Spleen (tissue), 11 donors: ENCODE measurements at regions not wholly inside any gene's neighbourhood (a gene's known extent, or its start where the extent isn't known, plus 50 kb on each side); places are given as distances from the start of the nearest gene placed in this dataset.

Experiments used
- DNase-seq: peaks from one replicate; pipeline ENCODE4 v3.0.0-alpha.2; 2020
- H3K27ac ChIP-seq, 8 donors: fragments of 200-600 bp; sonication (generic) in 7 of 8; 1 replicate in 4 of 8; 2 replicates in 4 of 8; pipeline versions ENCODE4 v1.5.0 to v1.8.0; 2016 to 2021; ENCODE audit warnings: inconsistent platforms in 4 of 8, mild to moderate bottlenecking in 4 of 8, moderate library complexity in 1 of 8
- H3K27me3 ChIP-seq, 7 donors: fragments of 200-600 bp; sonication (generic) in 6 of 7; replicated peaks in 1 of 7; 1 replicate in 4 of 7; 2 replicates in 3 of 7; pipeline versions ENCODE4 v1.5.0 to v1.8.0; 2016 to 2021; ENCODE audit warnings: inconsistent platforms in 3 of 7, mild to moderate bottlenecking in 1 of 7
- H3K36me3 ChIP-seq, 6 donors: fragments of 200-600 bp; sonication (generic) in 5 of 6; 1 replicate in 4 of 6; 2 replicates in 2 of 6; pipeline versions ENCODE4 v1.5.0 to v1.8.0; 2016 to 2021; ENCODE audit warnings: inconsistent platforms in 2 of 6
- H3K4me1 ChIP-seq, 6 donors: fragments of 200-600 bp; sonication (generic) in 5 of 6; 1 replicate in 3 of 6; 2 replicates in 3 of 6; pipeline versions ENCODE4 v1.5.0 to v1.8.0; 2016 to 2021; ENCODE audit warnings: inconsistent platforms in 3 of 6
- H3K4me3 ChIP-seq, 8 donors: fragments of 200-600 bp; sonication (generic) in 7 of 8; 1 replicate in 4 of 8; 2 replicates in 4 of 8; pipeline versions ENCODE4 v1.5.0 to v1.8.0; 2016 to 2021; ENCODE audit warnings: inconsistent platforms in 4 of 8, mild to moderate bottlenecking in 4 of 8, moderate library complexity in 2 of 8
- H3K9me3 ChIP-seq, 8 donors: fragments of 200-600 bp; sonication (generic) in 7 of 8; 1 replicate in 4 of 8; 2 replicates in 4 of 8; pipeline versions ENCODE4 v1.5.0 to v1.8.0; 2016 to 2021; ENCODE audit warnings: inconsistent platforms in 4 of 8
- POLR2A ChIP-seq, 3 donors: fragments of 450-650 bp; IDR thresholded peaks; one replicate each; pipeline ENCODE4 v1.5.1; 2017; ENCODE audit warnings: antibody characterized with exemption in 3 of 3, mild to moderate bottlenecking in 1 of 3
- POLR2AphosphoS5 ChIP-seq, 3 donors: sonication (generic); formaldehyde crosslinking; IDR thresholded peaks; one replicate each; pipeline ENCODE4 v1.5.1; 2017; ENCODE audit warnings: antibody characterized with exemption in 3 of 3
- WGBS, 5 donors: extraction: QIAGEN DNeasy Blood & Tissue Kit in 3 of 5; methylation state at CpG; one replicate each; pipeline versions ENCODE4 v1.1.5 to v1.1.7; 2013 to 2018; 5-methylcytosine and 5-hydroxymethylcytosine counted together
- intact Hi-C: fragments of 100-400 bp; cut with DNase I; formaldehyde crosslinking; loops from one replicate; pipeline ENCODE4 v1.15.0; 2023; ENCODE audit warnings: low total_unique reads
- TF ChIP-seq, protein P1 (sequence below), 11 experiments: fragments of 200-600 bp in 7 of 11; fragments of 450-650 bp in 4 of 11; sonication (generic) in 4 of 11; IDR thresholded peaks in 8 of 11; conservative IDR thresholded peaks in 3 of 11; 1 replicate in 7 of 11; 2 replicates in 4 of 11; pipeline versions ENCODE4 v1.4.0 to v1.8.0; 2016 to 2021; ENCODE audit warnings: antibody characterized with exemption in 11 of 11, inconsistent platforms in 4 of 11, mild to moderate bottlenecking in 1 of 11
- donor health status: healthy with polysubstance abuse.
- donor health status: DM: no; HTN: no; CAD: no; lungs with moderate emphysema.
- donor health status: DM: no; HTN: no; CAD: no.
- donor health status: Bipolar disorder and iron deficiency.
- donor health status: healthy.
- donor health status: DM: no; HTN: no; CAD: no.
- donor health status: DM: yes; HTN: yes; CAD: no.

DNA sequence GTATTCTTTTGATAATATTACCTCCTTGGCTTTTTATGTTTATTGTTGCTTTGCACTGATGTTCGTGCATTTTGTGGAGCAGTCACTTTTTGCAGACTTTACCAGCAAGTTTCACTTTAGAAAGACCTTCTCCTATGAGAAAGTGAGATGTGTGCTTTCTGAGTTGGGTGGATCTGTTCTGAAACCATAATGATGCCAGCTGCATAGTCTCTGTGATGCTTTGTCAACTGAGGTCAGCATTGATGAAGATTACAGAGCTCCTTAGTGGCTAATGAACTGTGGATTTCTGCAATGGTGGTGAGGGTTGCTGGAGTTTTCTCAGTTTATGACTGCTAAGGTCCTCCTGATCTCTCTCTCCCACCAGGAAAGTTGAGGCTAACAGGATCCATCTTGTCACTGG is 309.9 kb upstream of the SLITRK6 start:
- TF ChIP-seq POLR2A (IDR thresholded peaks at IDR 0.05) (no peak), POLR2AphosphoS5 (IDR thresholded peaks at IDR 0.05) (no peak)
- TF ChIP-seq, protein P1, sequence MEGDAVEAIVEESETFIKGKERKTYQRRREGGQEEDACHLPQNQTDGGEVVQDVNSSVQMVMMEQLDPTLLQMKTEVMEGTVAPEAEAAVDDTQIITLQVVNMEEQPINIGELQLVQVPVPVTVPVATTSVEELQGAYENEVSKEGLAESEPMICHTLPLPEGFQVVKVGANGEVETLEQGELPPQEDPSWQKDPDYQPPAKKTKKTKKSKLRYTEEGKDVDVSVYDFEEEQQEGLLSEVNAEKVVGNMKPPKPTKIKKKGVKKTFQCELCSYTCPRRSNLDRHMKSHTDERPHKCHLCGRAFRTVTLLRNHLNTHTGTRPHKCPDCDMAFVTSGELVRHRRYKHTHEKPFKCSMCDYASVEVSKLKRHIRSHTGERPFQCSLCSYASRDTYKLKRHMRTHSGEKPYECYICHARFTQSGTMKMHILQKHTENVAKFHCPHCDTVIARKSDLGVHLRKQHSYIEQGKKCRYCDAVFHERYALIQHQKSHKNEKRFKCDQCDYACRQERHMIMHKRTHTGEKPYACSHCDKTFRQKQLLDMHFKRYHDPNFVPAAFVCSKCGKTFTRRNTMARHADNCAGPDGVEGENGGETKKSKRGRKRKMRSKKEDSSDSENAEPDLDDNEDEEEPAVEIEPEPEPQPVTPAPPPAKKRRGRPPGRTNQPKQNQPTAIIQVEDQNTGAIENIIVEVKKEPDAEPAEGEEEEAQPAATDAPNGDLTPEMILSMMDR (IDR thresholded peaks at IDR 0.05 in 8 of 11, conservative IDR thresholded peaks at IDR 0.05 in 3 of 11) = no peak
- intact Hi-C loops = no loop called here

DNA sequence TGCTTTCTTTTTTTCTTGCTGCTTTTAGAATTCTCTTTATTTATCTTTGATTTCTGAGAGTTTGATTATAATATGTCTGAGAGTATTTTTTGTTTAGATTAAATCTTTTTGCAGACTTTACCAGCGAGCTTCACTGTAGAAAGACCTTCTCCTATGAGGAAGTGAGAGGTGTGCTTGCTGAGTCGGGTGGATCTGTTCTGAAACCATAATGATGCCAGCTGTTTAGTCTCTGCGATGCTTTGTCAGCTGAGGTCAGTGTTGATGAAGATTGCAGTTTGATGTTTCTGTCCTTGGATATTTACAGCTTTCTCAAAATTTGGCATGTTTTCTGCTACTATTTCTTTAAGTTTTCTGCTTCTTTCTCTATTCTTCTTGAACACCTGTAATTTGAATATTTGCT is 309.1 kb upstream of the SLITRK6 start:
- DNase-seq = no peak

More for the DNA sequence above, 309.9 kb upstream of the SLITRK6 start:
- Histone ChIP-seq H3K4me3 (no peak overlapping the region), H3K27ac (no peak overlapping the region), H3K36me3 (no peaks in the 10 kb centered on the region), H3K9me3 (peaks cover 0 to 58% (median 36%) of the 10 kb centered on the region in 8 donors), H3K4me1 (no peaks in the 10 kb centered on the region), H3K27me3 (no peaks in the 10 kb centered on the region)
- DNase-seq = no peak
- 66 to 86% (median 71%) methylated on average over 1 of the region's 1 CpG for WGBS, 5 donors

DNA sequence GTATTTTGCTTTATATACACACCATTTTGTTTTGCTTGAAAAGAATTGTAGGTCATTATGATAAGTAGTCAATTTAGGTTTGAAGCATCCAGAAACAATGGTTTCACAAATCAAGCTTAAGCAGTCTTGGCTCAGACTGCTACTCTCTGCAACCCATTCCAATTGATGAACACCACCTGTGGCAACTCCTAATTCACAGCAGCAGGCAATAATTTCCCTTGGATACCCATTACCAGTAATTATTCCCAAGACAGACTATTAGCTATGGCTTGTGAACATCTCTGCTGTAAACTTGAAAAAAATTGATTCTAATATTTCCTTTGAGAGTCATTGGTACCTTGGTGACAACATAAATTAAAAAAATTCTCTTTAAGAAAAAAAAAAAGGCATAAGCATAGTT is 299.3 kb upstream of the SLITRK6 start:
- intact Hi-C loops = no loop called here
- H3K4me3 ChIP-seq = no peak overlapping the region
- H3K27ac ChIP-seq = no peak overlapping the region
- TF ChIP-seq POLR2AphosphoS5 (IDR thresholded peaks at IDR 0.05) (no peak), POLR2A (IDR thresholded peaks at IDR 0.05) (no peak)
- TF ChIP-seq, protein P1 (IDR thresholded peaks at IDR 0.05 in 8 of 11, conservative IDR thresholded peaks at IDR 0.05 in 3 of 11) = no peak
- no peaks in the 10 kb centered on the region for H3K4me1 ChIP-seq
- no peaks in the 10 kb centered on the region for H3K27me3 ChIP-seq
- H3K36me3 ChIP-seq = no peaks in the 10 kb centered on the region
- DNase-seq = no peak
- H3K9me3 ChIP-seq = peaks cover 0 to 17% (median 4%) of the 10 kb centered on the region in 8 donors

More for the DNA sequence above, 309.1 kb upstream of the SLITRK6 start:
- intact Hi-C loops = no loop called here
- TF ChIP-seq, protein P1 (IDR thresholded peaks at IDR 0.05 in 8 of 11, conservative IDR thresholded peaks at IDR 0.05 in 3 of 11) = no peak
- no peak for TF ChIP-seq POLR2AphosphoS5 (IDR thresholded peaks at IDR 0.05)
- no peak for TF ChIP-seq POLR2A (IDR thresholded peaks at IDR 0.05)
- Histone ChIP-seq H3K36me3 (no peaks in the 10 kb centered on the region), H3K4me3 (no peak overlapping the region), H3K27ac (no peak overlapping the region), H3K27me3 (no peaks in the 10 kb centered on the region), H3K4me1 (no peaks in the 10 kb centered on the region), H3K9me3 (peaks cover 0 to 62% (median 43%) of the 10 kb centered on the region in 8 donors)
- 73 to 85% (median 77%) methylated on average over 3 of the region's 3 CpGs for WGBS, 5 donors

DNA sequence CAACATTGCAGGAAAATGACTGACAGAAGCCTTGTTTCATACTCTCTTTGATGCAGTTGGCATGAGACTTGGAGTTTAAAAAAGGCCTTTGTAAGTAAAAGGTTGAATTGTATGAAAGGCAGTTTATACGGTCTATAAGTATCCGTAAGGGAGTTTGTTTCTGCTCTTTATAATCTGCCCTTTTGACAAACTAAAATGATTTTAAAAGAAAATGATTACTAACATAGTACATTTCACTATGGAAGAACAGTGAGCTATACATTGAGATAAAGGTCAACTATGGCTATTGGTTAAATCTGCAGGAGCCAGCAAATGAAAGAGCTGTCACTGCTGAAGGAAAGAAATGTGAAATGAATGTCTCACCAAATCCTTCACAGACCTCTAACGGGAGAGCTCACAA is 296.1 kb upstream of the SLITRK6 start:
- H3K4me3 ChIP-seq = no peak overlapping the region
- 77 to 96% (median 86%) methylated on average over 3 of the region's 3 CpGs for WGBS, 5 donors
- no peak overlapping the region for H3K27ac ChIP-seq
- no peak for DNase-seq
- intact Hi-C loops = no loop called here
- TF ChIP-seq, protein P1 (IDR thresholded peaks at IDR 0.05 in 8 of 11, conservative IDR thresholded peaks at IDR 0.05 in 3 of 11) = no peak
- TF ChIP-seq POLR2AphosphoS5 (IDR thresholded peaks at IDR 0.05) (no peak), POLR2A (IDR thresholded peaks at IDR 0.05) (no peak)
- H3K9me3 ChIP-seq = peaks cover 0 to 4% (median 0%) of the 10 kb centered on the region in 8 donors
- H3K4me1 ChIP-seq = no peaks in the 10 kb centered on the region
- H3K27me3 ChIP-seq = no peaks in the 10 kb centered on the region
- H3K36me3 ChIP-seq = no peaks in the 10 kb centered on the region
